ENCODE measurements at regions not wholly inside any gene's neighbourhood (a gene's known extent, or its start where the extent isn't known, plus 50 kb on each side); places are given as distances from the start of the nearest gene placed in this dataset.

DNA sequence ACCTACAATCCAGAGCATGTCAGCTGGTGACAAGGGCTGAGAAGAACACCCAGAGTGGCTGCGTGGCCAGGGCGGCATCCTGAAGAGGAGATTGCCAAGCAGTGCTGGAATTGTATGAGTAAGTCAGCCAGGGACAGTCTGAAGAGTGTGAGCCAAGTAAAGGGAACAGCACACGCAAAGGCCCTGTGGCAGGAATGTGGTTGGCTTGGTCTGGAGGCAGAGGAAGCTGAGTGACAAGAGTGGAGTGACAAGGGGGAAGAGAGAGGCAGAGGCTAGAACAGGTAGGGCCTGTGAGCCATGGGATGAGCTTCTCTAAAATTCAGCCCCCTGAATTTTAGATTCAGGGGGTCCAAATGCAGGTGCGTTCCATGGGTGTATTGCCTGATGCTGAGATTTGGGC is 53.7 kb upstream of the UQCRFS1 start:
- TF ChIP-seq RAD21 (IDR thresholded peaks at IDR 0.05; ENCODE audit: low read depth) = no peak
- TF ChIP-seq, protein P1, sequence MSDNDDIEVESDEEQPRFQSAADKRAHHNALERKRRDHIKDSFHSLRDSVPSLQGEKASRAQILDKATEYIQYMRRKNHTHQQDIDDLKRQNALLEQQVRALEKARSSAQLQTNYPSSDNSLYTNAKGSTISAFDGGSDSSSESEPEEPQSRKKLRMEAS (IDR thresholded peaks at IDR 0.05) = no peak
- no peak for TF ChIP-seq EGR1 (IDR thresholded peaks at IDR 0.05)
- TF ChIP-seq CEBPB (IDR thresholded peaks at IDR 0.05) = no peak
- TF ChIP-seq, protein P2, sequence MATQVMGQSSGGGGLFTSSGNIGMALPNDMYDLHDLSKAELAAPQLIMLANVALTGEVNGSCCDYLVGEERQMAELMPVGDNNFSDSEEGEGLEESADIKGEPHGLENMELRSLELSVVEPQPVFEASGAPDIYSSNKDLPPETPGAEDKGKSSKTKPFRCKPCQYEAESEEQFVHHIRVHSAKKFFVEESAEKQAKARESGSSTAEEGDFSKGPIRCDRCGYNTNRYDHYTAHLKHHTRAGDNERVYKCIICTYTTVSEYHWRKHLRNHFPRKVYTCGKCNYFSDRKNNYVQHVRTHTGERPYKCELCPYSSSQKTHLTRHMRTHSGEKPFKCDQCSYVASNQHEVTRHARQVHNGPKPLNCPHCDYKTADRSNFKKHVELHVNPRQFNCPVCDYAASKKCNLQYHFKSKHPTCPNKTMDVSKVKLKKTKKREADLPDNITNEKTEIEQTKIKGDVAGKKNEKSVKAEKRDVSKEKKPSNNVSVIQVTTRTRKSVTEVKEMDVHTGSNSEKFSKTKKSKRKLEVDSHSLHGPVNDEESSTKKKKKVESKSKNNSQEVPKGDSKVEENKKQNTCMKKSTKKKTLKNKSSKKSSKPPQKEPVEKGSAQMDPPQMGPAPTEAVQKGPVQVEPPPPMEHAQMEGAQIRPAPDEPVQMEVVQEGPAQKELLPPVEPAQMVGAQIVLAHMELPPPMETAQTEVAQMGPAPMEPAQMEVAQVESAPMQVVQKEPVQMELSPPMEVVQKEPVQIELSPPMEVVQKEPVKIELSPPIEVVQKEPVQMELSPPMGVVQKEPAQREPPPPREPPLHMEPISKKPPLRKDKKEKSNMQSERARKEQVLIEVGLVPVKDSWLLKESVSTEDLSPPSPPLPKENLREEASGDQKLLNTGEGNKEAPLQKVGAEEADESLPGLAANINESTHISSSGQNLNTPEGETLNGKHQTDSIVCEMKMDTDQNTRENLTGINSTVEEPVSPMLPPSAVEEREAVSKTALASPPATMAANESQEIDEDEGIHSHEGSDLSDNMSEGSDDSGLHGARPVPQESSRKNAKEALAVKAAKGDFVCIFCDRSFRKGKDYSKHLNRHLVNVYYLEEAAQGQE (IDR thresholded peaks at IDR 0.05; ENCODE audit: low read depth) = no peak
- TF ChIP-seq FOXM1 (IDR thresholded peaks at IDR 0.05; ENCODE audit: borderline replicate concordance, low read depth) = no peak
- no peak for TF ChIP-seq TCF12 (IDR thresholded peaks at IDR 0.05; ENCODE audit: low read depth)
- no peak for TF ChIP-seq TEAD4 (IDR thresholded peaks at IDR 0.05)
- no peak for TF ChIP-seq EP300 (IDR thresholded peaks at IDR 0.05; ENCODE audit: borderline replicate concordance)
- TF ChIP-seq CREB1 (IDR thresholded peaks at IDR 0.05; ENCODE audit: low read depth) = no peak
- TF ChIP-seq ZBTB7A (IDR thresholded peaks at IDR 0.05; ENCODE audit: low read depth) = no peak

DNA sequence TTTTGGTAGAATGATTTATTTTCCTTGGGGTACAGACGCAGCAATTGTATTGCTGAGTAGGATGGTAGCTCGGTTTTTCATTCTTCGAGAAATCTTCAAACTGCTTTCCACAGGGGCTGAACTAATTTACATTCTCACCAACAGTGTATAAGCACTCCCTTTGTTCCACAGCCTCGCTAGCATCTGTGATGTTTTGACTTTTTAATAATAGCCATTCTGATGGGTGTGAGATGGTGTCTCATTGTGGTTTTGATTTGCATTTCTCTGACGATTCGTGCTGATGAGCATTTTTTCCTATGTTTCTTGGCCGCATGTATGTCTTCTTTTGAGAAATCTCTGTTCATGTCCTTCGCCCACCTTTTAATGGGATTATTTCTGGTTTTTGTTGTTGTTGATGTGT is 54.8 kb upstream of the UQCRFS1 start:
- TF ChIP-seq YY1 (IDR thresholded peaks at IDR 0.05; ENCODE audit: low read depth) (no peak), FOXM1 (IDR thresholded peaks at IDR 0.05; ENCODE audit: borderline replicate concordance, low read depth) (no peak), TEAD4 (IDR thresholded peaks at IDR 0.05) (no peak), TAF1 (IDR thresholded peaks at IDR 0.05; ENCODE audit: low read depth) (no peak), EP300 (IDR thresholded peaks at IDR 0.05; ENCODE audit: borderline replicate concordance) (no peak), CEBPB (IDR thresholded peaks at IDR 0.05) (no peak), EGR1 (IDR thresholded peaks at IDR 0.05) (no peak), ZBTB7A (IDR thresholded peaks at IDR 0.05; ENCODE audit: low read depth) (no peak), RAD21 (IDR thresholded peaks at IDR 0.05; ENCODE audit: low read depth) (no peak), CREB1 (IDR thresholded peaks at IDR 0.05; ENCODE audit: low read depth) (no peak), TCF12 (IDR thresholded peaks at IDR 0.05; ENCODE audit: low read depth) (no peak), NFIC (IDR thresholded peaks at IDR 0.05) (no peak)
- TF ChIP-seq, protein P1 (IDR thresholded peaks at IDR 0.05) = no peak
- TF ChIP-seq, protein P3, sequence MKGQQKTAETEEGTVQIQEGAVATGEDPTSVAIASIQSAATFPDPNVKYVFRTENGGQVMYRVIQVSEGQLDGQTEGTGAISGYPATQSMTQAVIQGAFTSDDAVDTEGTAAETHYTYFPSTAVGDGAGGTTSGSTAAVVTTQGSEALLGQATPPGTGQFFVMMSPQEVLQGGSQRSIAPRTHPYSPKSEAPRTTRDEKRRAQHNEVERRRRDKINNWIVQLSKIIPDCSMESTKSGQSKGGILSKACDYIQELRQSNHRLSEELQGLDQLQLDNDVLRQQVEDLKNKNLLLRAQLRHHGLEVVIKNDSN (IDR thresholded peaks at IDR 0.05) = no peak
- TF ChIP-seq, protein P2 (IDR thresholded peaks at IDR 0.05; ENCODE audit: low read depth) = no peak

GRCh38 chr19:29268103-29268502 is 55.2 kb upstream of the UQCRFS1 start:
- TF ChIP-seq CEBPB (IDR thresholded peaks at IDR 0.05) (no peak), TCF12 (IDR thresholded peaks at IDR 0.05; ENCODE audit: low read depth) (no peak), CREB1 (IDR thresholded peaks at IDR 0.05; ENCODE audit: low read depth) (no peak)
- TF ChIP-seq, protein P3 (IDR thresholded peaks at IDR 0.05) = no peak

DNA sequence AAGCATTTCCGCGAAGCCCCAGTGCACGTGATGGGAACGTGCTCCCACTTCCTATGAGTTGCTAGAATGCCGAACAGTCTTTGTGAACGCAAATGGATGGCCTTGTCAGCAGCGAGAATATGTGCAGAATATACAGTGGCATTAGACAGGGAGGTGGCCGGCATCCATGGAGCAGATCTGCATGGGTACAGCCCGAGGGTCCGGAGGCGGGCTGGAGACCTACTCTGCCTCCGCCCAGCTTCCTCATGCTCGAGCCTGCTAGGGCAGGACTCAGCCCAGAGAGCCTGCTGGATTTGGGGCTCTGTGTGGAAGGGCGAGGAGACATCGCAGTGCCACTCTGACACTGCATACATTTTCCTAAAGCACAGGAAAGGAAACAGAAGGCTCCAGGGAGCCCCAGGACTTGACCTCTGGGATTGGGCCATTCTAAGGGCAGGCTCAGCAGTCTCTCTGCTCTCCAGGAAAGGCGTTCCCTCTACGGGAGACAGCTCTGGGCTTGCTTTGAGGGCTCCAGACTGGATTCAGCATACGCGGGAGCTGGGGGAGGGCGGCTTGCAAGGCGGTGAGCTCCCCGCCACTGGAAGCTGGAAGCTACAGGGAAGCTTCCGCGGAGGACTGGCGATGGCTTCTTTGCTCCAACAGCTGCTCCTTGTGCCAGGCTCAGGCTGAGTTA is 55.9 kb upstream of the UQCRFS1 start:
- no peak for TF ChIP-seq YY1 (IDR thresholded peaks at IDR 0.05; ENCODE audit: low read depth)
- no peak for TF ChIP-seq FOXM1 (IDR thresholded peaks at IDR 0.05; ENCODE audit: borderline replicate concordance, low read depth)
- TF ChIP-seq TAF1 (IDR thresholded peaks at IDR 0.05; ENCODE audit: low read depth) = no peak
- TF ChIP-seq EGR1 (IDR thresholded peaks at IDR 0.05) = no peak
- TF ChIP-seq ZBTB7A (IDR thresholded peaks at IDR 0.05; ENCODE audit: low read depth) = no peak
- TF ChIP-seq, protein P2 (IDR thresholded peaks at IDR 0.05; ENCODE audit: low read depth) = no peak
- no peak for TF ChIP-seq EP300 (IDR thresholded peaks at IDR 0.05; ENCODE audit: borderline replicate concordance)
- TF ChIP-seq CREB1 (IDR thresholded peaks at IDR 0.05; ENCODE audit: low read depth) = no peak
- TF ChIP-seq RAD21 (IDR thresholded peaks at IDR 0.05; ENCODE audit: low read depth) = no peak
- TF ChIP-seq NFIC (IDR thresholded peaks at IDR 0.05) = no peak
